ENCODE measurements at regions not wholly inside any gene's neighbourhood (a gene's known extent, or its start where the extent isn't known, plus 50 kb on each side); places are given as distances from the start of the nearest gene placed in this dataset.

GRCh38 chr20:11569163-11569562 lies 348.5 kb upstream of the BTBD3 start:
- TF ChIP-seq CTCF (IDR thresholded peaks at IDR 0.05) (no peak), POLR2A (IDR thresholded peaks at IDR 0.05) (no peak)
